B cell (primary cell): ENCODE measurements at regions not wholly inside any gene's neighbourhood (a gene's known extent, or its start where the extent isn't known, plus 50 kb on each side); places are given as distances from the start of the nearest gene placed in this dataset.

Source experiments
- ATAC-seq: fragments of 200-7000 bp; cut with Tn5 transposase; one replicate; pipeline ENCODE4 v1.10.0; 2021; ENCODE audit warnings: low read depth, mild to moderate bottlenecking, moderate number of reproducible peaks, moderate library complexity
- CTCF ChIA-PET: fragments of 350-600 bp; sonication (Branson Sonifier 250); formaldehyde crosslinking; loops from one replicate; lab custom pipeline; 2021; ENCODE audit warnings: antibody characterized with exemption, inconsistent platforms; lab: Charles Lee
- POLR2A ChIA-PET: fragments of 350-600 bp; sonication (Branson Sonifier 250); formaldehyde crosslinking; loops from one replicate; lab custom pipeline; 2021; ENCODE audit warnings: antibody characterized with exemption; lab: Charles Lee
- DNase-seq: peaks from one replicate; pipeline ENCODE4 v3.0.0; 2013
- H2AFZ ChIP-seq: 2 replicates; pipeline ENCODE4 v1.6.1; 2012; ENCODE audit warnings: mild to moderate bottlenecking, low read depth, low read length; ENCODE audit not compliant: insufficient read depth, poor library complexity, severe bottlenecking
- H3K27ac ChIP-seq, 2 donors: 1 replicate in 1 of 2; 2 replicates in 1 of 2; pipeline ENCODE4 v1.5.1; 2012 to 2013; ENCODE audit warnings: low read length in 2 of 2, mild to moderate bottlenecking in 2 of 2, moderate library complexity in 1 of 2
- H3K27me3 ChIP-seq, 4 experiments: fragments of 200-600 bp in 1 of 4; sonication (generic) in 1 of 4; replicated peaks in 1 of 4; 1 replicate in 2 of 4; 2 replicates in 2 of 4; pipeline versions ENCODE4 v1.6.1 to v1.7.0; 2013 to 2016; ENCODE audit warnings: low read length in 3 of 4, mild to moderate bottlenecking in 2 of 4, mixed read lengths in 1 of 4, moderate library complexity in 1 of 4; ENCODE audit not compliant: insufficient read depth in 4 of 4, control insufficient read depth in 3 of 4; ENCODE audit errors: control extremely low read depth in 1 of 4
- H3K36me3 ChIP-seq, 2 experiments: replicated peaks in 1 of 2; 1 replicate in 1 of 2; 2 replicates in 1 of 2; pipeline versions ENCODE4 v1.6.1 to v1.7.1; 2013; ENCODE audit warnings: low read length in 1 of 2; ENCODE audit not compliant: insufficient read depth in 2 of 2, control insufficient read depth in 1 of 2; ENCODE audit errors: control extremely low read depth in 1 of 2, extremely low read depth in 1 of 2
- H3K4me1 ChIP-seq, 2 donors: fragments of 200-600 bp in 1 of 2; sonication (generic) in 1 of 2; 1 replicate in 1 of 2; 2 replicates in 1 of 2; pipeline versions ENCODE4 v1.5.1 to v1.6.1; 2013 to 2017; ENCODE audit warnings: low read length in 2 of 2; ENCODE audit not compliant: control insufficient read depth in 2 of 2, insufficient read depth in 2 of 2
- H3K4me2 ChIP-seq: replicated peaks from 2 replicates; pipeline ENCODE3; 2012; ENCODE audit warnings: mild to moderate bottlenecking, low read depth, low read length; ENCODE audit not compliant: poor library complexity, severe bottlenecking
- H3K4me3 ChIP-seq, 5 experiments: fragments of 200-600 bp in 1 of 5; sonication (generic) in 1 of 5; 1 replicate in 3 of 5; 2 replicates in 2 of 5; pipeline versions ENCODE4 v1.5.1 to v1.7.0; 2011 to 2016; ENCODE audit warnings: low read length in 4 of 5, mild to moderate bottlenecking in 4 of 5, low read depth in 2 of 5, control low read depth in 1 of 5, moderate library complexity in 1 of 5; ENCODE audit not compliant: insufficient read depth in 1 of 5; ENCODE audit errors: control extremely low read depth in 1 of 5, extremely low read depth in 1 of 5
- H3K79me2 ChIP-seq: fragments of 200-600 bp; sonication (generic); one replicate; pipeline ENCODE4 v1.6.0; 2016; ENCODE audit warnings: low read length; ENCODE audit not compliant: control insufficient read depth, insufficient read depth
- H3K9ac ChIP-seq: fragments of 200-600 bp; sonication (generic); 2 replicates; pipeline ENCODE4 v1.6.1; 2017; ENCODE audit warnings: mild to moderate bottlenecking, low read length, moderate library complexity
- H3K9me3 ChIP-seq, 3 donors: one replicate each; pipeline versions ENCODE4 v1.6.1 to v1.7.1; 2013; ENCODE audit warnings: low read length in 2 of 3; ENCODE audit not compliant: control insufficient read depth in 2 of 3, insufficient read depth in 1 of 3; ENCODE audit errors: control extremely low read depth in 1 of 3
- H4K20me1 ChIP-seq: 2 replicates; pipeline ENCODE4 v1.6.0; 2012; ENCODE audit warnings: mild to moderate bottlenecking, low read length; ENCODE audit not compliant: insufficient read depth, control insufficient read depth, poor library complexity, severe bottlenecking
- H3K27ac Mint-ChIP-seq: one replicate; pipeline ENCODE4 v1.8.0; 2021; ENCODE audit warnings: mixed read lengths
- H3K27me3 Mint-ChIP-seq: one replicate; pipeline ENCODE4 v1.8.0; 2021; ENCODE audit warnings: mixed read lengths
- H3K4me1 Mint-ChIP-seq: one replicate; pipeline ENCODE4 v1.8.0; 2021; ENCODE audit warnings: mixed read lengths
- H3K4me3 Mint-ChIP-seq: one replicate; pipeline ENCODE4 v1.8.0; 2021; ENCODE audit warnings: mixed read lengths
- H3K9me3 Mint-ChIP-seq: one replicate; pipeline ENCODE4 v1.8.0; 2022; ENCODE audit warnings: mixed read lengths; ENCODE audit not compliant: insufficient read depth
- EZH2 ChIP-seq: IDR thresholded peaks from 2 replicates; pipeline ENCODE4 v1.6.1; 2012; ENCODE audit warnings: borderline replicate concordance, low read depth, mild to moderate bottlenecking, moderate library complexity, low read length; ENCODE audit not compliant: insufficient read depth, poor library complexity, severe bottlenecking
- WGBS: methylation state at CpG from one replicate; pipeline ENCODE4 v1.1.5; 2013; ENCODE audit warnings: missing lambda C conversion rate; ENCODE audit not compliant: insufficient coverage; 5-methylcytosine and 5-hydroxymethylcytosine counted together
- intact Hi-C: fragments of 100-400 bp; cut with micrococcal nuclease; formaldehyde crosslinking; loops from one replicate; pipeline ENCODE4 v1.10.0; 2022
- TF ChIP-seq, protein P1 (sequence below): fragments of 200-600 bp; IDR thresholded peaks from one replicate; pipeline ENCODE4 v1.8.0; 2022; ENCODE audit warnings: antibody characterized with exemption, mild to moderate bottlenecking

DNA sequence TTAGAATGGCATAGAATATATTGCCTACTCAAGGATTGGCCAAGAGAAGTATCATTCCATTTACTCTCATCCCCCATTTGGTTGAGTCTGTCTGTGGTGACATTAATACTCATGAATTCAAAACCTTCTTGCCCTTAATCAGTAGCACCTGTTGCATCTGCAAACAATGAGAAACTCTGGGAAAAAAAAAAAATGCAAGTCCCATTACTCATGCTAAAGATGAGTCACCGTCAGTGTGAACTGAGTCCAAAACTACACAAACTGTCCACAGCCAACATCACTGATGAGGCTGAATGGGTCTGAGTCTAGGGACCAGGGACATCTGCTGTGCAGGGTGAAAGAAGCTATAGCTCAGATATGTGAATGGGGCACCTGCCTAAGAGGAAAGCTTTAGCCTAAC lies 96.9 kb upstream of the ADAMTS18 start:
- no peaks in the 10 kb centered on the region for H4K20me1 ChIP-seq
- Mint-ChIP-seq H3K4me3 (no peak overlapping the region), H3K4me1 (no peaks in the 10 kb centered on the region), H3K9me3 (peaks cover 4% of the 10 kb centered on the region), H3K27ac (no peak overlapping the region), H3K27me3 (peaks cover 7% of the 10 kb centered on the region)
- no peak overlapping the region for H3K4me2 ChIP-seq
- TF ChIP-seq, protein P1, sequence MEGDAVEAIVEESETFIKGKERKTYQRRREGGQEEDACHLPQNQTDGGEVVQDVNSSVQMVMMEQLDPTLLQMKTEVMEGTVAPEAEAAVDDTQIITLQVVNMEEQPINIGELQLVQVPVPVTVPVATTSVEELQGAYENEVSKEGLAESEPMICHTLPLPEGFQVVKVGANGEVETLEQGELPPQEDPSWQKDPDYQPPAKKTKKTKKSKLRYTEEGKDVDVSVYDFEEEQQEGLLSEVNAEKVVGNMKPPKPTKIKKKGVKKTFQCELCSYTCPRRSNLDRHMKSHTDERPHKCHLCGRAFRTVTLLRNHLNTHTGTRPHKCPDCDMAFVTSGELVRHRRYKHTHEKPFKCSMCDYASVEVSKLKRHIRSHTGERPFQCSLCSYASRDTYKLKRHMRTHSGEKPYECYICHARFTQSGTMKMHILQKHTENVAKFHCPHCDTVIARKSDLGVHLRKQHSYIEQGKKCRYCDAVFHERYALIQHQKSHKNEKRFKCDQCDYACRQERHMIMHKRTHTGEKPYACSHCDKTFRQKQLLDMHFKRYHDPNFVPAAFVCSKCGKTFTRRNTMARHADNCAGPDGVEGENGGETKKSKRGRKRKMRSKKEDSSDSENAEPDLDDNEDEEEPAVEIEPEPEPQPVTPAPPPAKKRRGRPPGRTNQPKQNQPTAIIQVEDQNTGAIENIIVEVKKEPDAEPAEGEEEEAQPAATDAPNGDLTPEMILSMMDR = no peak
- TF ChIP-seq EZH2 = no peak
- no peaks in the 10 kb centered on the region for H3K27me3 ChIP-seq
- ChIA-PET CTCF (no interaction called here), POLR2A (no interaction called here)
- DNase-seq (no peak), ATAC-seq (no peak)
- no peak overlapping the region for H3K27ac ChIP-seq
- no CpG with 5 or more reads among the region's 1 CpG for WGBS
- no peaks in the 10 kb centered on the region for H3K4me1 ChIP-seq
- no peak overlapping the region for H3K4me3 ChIP-seq
- no peak overlapping the region for H3K9ac ChIP-seq
- H3K9me3 ChIP-seq = no peaks in the 10 kb centered on the region
- no peaks in the 10 kb centered on the region for H3K36me3 ChIP-seq
- H2AFZ ChIP-seq = no peak overlapping the region
- no peaks in the 10 kb centered on the region for H3K79me2 ChIP-seq
- intact Hi-C loops = no loop called here

DNA sequence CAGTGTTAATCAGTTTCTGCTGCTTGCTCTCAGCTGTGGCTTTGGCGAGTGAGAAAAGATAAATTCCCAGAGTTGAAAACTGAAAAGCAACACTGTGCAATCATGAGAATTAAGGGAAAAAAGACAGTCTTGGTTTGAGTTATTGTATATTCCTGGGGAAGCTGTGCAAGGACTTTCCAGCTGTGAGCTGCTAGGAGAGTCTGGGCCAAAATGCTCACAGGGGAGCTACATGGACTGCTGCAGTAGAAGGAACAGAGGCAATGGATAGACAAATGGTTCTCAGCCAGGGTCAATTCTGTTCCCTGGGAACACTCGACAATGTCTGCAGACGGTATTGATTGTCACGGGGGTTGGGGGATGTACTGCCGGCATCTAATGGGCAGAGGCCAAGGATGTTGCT lies 102.0 kb upstream of the ADAMTS18 start:
- ATAC-seq (no peak), DNase-seq (no peak)
- CTCF ChIA-PET = no interaction called here
- Mint-ChIP-seq H3K27me3 (peaks cover 7% of the 10 kb centered on the region), H3K4me1 (no peaks in the 10 kb centered on the region), H3K9me3 (no peaks in the 10 kb centered on the region), H3K27ac (no peak overlapping the region), H3K4me3 (no peak overlapping the region)
- intact Hi-C loops = no loop called here
- Histone ChIP-seq H4K20me1 (no peaks in the 10 kb centered on the region), H3K79me2 (no peaks in the 10 kb centered on the region), H3K36me3 (no peaks in the 10 kb centered on the region), H2AFZ (no peak overlapping the region), H3K4me1 (no peaks in the 10 kb centered on the region), H3K9me3 (no peaks in the 10 kb centered on the region), H3K27me3 (peaks cover 0 to 3% (median 0%) of the 10 kb centered on the region in 4 experiments), H3K4me3 (no peak overlapping the region), H3K27ac (no peak overlapping the region), H3K9ac (no peak overlapping the region), H3K4me2 (no peak overlapping the region)
- POLR2A ChIA-PET = no interaction called here
- WGBS = 100% methylated on average over 1 of the region's 5 CpGs
- no peak for TF ChIP-seq EZH2
- TF ChIP-seq, protein P1 = no peak
